ENCODE measurements at regions not wholly inside any gene's neighbourhood (a gene's known extent, or its start where the extent isn't known, plus 50 kb on each side); places are given as distances from the start of the nearest gene placed in this dataset.
A peak's percentile ranks its signal among the peaks of the same experiment; 100 is the strongest.

DNA sequence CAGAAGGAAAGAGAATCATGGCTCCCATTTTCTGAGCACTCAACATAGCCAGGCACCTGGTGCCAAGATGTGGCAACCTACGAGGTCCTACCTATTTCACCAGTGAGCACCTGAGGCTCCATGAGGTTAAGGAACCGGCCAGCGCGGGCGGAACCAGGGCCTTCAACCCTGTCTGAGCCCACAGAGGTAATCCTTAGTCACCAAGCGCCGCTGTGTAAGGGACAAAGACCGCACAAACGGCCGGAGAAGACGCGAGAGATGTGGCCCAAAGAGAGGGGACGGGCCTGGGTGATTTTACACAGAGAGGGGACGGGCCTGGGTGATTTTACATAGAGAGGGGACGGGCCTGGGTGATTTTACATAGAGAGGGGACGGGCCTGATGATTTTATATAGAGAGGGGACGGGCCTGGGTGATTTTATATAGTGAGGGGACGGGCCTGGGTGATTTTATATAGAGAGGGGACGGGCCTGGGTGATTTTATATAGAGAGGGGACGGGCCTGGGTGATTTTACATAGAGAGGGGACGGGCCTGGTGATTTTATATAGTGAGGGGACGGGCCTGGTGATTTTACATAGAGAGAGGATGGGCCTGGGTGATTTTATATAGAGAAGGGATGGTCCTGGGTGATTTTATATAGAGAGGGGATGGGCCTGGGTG lies 114.2 kb downstream of the SMIM20 start:
- ATAC-seq (replicated peaks): no peak

DNA sequence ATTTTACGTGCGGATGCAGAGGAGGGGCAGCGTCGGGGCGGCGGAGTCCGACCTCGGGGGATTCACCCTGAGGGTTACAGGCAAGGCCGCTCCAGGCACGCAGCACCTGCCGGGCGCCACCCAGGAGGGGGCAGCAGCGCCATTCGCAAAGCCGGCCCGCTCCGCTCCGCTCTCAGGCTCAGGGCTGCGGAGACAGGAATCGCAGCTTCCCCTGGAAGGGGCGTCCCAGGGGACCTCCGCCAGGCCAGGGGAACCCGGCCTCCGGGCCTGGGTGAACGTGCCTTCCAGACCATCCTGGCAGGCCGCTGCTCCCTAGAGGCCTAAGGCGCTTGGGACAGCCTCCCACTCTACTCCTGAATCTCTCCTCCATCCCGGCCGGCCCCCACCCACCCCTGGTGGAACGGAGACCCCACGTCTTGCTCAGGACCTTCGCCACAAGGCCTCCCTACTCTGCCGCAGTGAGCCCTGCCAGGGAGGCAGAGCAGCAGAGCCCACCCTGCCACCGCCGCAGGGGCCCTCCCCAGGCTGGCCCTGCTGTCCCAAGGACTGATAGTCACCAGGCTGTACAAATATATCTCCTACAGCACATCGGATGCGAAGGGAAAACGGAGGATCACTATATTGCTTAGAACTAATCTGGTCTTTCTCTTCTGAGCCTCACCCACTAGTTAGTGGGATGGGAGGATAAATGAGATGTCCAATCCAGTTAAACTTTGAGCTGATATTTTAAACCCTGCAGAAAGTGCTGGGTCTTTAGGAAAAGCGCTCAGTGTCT lies 115.0 kb downstream of the SMIM20 start:
- H3K36me3 Mint-ChIP-seq (ENCODE audit: low read depth): no peaks in the 10 kb centered on the region
- H3K4me1 Mint-ChIP-seq: peaks cover 15% of the 10 kb centered on the region
- H3K9me3 Mint-ChIP-seq: no peaks in the 10 kb centered on the region
- H3K27me3 Mint-ChIP-seq: peaks cover 13% of the 10 kb centered on the region
- H3K27ac Mint-ChIP-seq: peak overlapping the region; percentile 16
- H3K4me3 Mint-ChIP-seq: peak overlapping the region; percentile 11
- ATAC-seq (replicated peaks): peak; percentile 90

More for the DNA sequence above, 114.2 kb downstream of the SMIM20 start:
- Mint-ChIP-seq H3K36me3 (ENCODE audit: low read depth) (no peaks in the 10 kb centered on the region), H3K9me3 (no peaks in the 10 kb centered on the region), H3K27me3 (peaks cover 13% of the 10 kb centered on the region), H3K4me3 (peak overlapping the region; percentile 11), H3K27ac (peak overlapping the region; percentile 16), H3K4me1 (peaks cover 15% of the 10 kb centered on the region)

DNA sequence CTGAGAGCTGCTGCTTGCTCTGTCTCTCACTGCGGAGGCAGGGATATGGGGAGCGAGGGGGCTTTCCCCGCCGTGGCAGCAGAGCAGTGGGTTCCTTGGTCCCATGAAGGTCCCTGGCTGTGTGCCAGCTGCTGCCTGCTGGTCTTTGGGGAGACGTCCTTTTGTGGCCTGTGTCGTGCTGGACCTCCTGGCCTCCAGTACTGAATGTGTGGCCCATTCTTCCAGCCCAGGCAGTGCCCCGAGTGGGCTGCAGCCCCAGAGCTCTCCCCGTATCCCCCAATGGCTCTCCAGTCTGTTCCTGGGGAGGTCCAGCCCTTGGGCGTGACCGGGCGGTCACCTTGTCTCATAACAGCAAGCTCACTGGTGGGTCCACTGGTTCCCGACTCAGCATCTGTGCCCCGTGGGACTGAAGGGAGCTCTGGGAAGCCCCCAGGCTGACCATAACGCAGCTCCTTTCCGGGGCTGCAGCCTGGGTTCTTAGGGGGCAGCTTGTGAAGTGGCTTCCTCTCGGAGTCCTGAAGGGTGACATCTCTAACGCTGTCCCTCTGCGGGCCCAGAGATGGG lies 115.6 kb downstream of the SMIM20 start:
- Mint-ChIP-seq H3K4me3 (peak overlapping the region; percentile 28), H3K36me3 (ENCODE audit: low read depth) (no peaks in the 10 kb centered on the region), H3K9me3 (no peaks in the 10 kb centered on the region), H3K4me1 (peaks cover 15% of the 10 kb centered on the region), H3K27ac (no peak overlapping the region), H3K27me3 (peaks cover 13% of the 10 kb centered on the region)
- no peak for ATAC-seq (replicated peaks)

DNA sequence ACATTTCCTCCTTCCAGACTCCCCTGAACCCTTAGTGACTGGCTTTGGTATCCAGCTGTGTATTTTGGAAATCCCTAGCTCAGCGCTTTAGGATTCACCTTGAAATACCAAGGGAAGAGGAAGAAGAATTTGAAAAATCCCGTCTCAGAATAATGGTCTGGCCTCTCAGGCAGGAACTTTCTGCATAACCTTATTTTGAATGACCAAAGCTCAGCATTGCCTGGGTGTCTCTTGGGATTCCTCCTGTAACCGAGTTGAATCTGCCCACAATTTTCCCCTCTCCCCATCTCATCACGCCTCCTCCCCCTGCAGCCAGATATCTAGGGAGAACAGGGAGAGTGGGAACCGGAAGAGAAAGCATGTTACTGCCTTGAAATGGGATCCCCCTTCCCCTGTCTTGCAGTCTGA lies 116.2 kb downstream of the SMIM20 start:
- Mint-ChIP-seq H3K4me3 (peak overlapping the region; percentile 28), H3K27ac (peak overlapping the region; percentile 15)

DNA sequence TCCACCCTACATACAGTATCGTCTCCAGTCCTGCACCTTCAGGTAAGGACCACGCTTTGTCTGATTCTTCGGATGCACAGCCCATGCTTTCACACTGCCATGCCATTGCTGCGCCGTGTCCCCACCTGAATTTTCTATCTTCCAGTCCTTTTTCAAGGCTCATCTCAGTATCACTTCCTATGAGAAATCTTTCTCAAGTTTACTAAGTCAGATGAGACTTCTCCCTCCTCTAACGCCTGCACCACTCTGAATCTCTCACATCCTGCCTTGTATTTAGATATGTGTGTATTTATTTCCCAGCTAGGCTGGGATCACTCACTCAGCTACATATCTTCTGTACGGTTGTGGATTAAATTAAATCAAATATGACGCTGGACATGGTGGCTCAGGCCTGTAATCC lies 116.8 kb downstream of the SMIM20 start:
- peaks cover 20% of the 10 kb centered on the region for H3K4me1 Mint-ChIP-seq
- peak overlapping the region; percentile 15 for H3K27ac Mint-ChIP-seq
- H3K36me3 Mint-ChIP-seq (ENCODE audit: low read depth): no peaks in the 10 kb centered on the region
- H3K9me3 Mint-ChIP-seq: no peaks in the 10 kb centered on the region
- H3K27me3 Mint-ChIP-seq: peaks cover 11% of the 10 kb centered on the region
- peak; percentile 57 for ATAC-seq (replicated peaks)
- peak overlapping the region; percentile 28 for H3K4me3 Mint-ChIP-seq

More for the DNA sequence above, 116.2 kb downstream of the SMIM20 start:
- Mint-ChIP-seq H3K9me3 (no peaks in the 10 kb centered on the region), H3K36me3 (ENCODE audit: low read depth) (no peaks in the 10 kb centered on the region), H3K27me3 (peaks cover 11% of the 10 kb centered on the region), H3K4me1 (peaks cover 18% of the 10 kb centered on the region)
- no peak for ATAC-seq (replicated peaks)

DNA sequence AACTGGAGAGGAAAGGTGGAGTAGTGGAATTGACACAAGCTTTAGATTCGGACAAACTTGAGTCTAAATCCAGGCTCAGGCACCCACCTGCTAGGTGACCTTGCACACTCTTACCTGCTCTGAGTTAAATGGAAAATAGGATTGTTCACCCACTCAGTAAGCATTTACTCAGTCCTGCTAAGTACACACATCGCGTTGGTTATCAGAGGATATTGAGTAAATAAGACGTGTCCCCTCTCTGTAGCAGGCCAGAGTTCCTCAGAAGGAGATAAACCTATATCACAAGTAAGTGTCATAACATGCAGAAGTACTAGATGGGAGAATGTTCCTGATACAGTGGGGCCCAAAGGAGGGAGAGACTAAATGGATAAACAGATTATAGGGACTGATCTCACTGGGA lies 117.7 kb downstream of the SMIM20 start:
- Mint-ChIP-seq H3K27ac (no peak overlapping the region), H3K36me3 (ENCODE audit: low read depth) (no peaks in the 10 kb centered on the region), H3K27me3 (peaks cover 11% of the 10 kb centered on the region), H3K9me3 (no peaks in the 10 kb centered on the region), H3K4me3 (no peak overlapping the region), H3K4me1 (peaks cover 20% of the 10 kb centered on the region)
- no peak for ATAC-seq (replicated peaks)

DNA sequence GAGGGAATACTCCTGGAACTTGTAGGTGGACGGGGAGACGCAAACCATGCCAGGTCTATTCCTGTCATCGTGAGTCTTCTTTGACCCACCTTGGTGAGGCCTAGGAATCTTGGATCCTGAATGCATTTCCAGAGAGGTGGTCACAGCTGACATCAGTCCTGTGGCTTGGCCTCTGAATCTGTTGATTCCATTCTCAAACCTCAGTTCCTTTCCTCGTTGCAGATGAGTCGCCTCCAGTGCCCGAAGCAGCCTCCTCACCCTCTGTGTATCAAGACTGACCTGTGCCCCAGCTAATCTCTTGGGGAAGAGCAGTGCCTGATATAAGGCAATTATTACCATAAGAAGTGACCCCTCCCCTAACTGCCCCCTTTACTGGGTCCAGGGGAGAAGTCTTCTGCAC lies 118.1 kb downstream of the SMIM20 start:
- no peak overlapping the region for H3K27ac Mint-ChIP-seq
- no peak overlapping the region for H3K4me3 Mint-ChIP-seq
- peaks cover 7% of the 10 kb centered on the region for H3K27me3 Mint-ChIP-seq
- H3K36me3 Mint-ChIP-seq (ENCODE audit: low read depth): no peaks in the 10 kb centered on the region
- peaks cover 20% of the 10 kb centered on the region for H3K4me1 Mint-ChIP-seq
- no peaks in the 10 kb centered on the region for H3K9me3 Mint-ChIP-seq
- ATAC-seq (replicated peaks): no peak

DNA sequence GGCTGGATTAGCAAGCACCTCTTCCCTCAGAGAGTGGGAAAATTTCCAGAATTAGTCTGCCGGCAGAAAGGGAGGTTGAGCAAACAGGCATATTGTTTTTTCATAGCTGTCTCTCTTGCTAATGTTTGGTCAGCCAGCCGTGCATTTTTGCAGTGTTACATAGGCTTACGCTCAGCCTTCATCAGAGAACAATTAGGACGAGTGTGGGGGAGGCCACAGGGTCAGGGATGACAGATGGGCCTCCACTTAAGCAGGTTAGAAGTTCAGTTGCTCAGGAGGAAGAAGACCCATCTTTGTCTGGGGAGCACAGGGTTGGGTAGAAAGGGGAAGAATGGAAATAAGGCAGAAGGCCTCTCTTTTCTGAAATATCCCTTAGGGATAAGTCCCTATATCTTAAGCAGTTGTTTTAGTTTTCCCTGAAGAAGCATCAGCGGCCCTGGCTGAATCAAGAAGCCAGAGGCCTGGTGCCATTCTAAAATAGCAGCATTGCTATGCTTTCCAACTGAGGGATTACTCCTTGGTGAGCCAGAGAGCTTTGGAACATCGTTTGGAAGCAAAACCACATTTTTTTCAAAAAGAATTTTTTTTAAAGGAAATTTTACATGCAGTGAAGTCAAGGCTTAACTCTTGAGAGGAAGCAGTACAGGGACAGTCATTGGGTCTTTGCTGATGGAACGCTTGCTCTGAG lies 118.8 kb downstream of the SMIM20 start:
- Mint-ChIP-seq H3K9me3 (no peaks in the 10 kb centered on the region), H3K27ac (no peak overlapping the region), H3K4me3 (no peak overlapping the region), H3K4me1 (peaks cover 20% of the 10 kb centered on the region), H3K36me3 (ENCODE audit: low read depth) (no peaks in the 10 kb centered on the region), H3K27me3 (peaks cover 7% of the 10 kb centered on the region)
- ATAC-seq (replicated peaks): no peak

DNA sequence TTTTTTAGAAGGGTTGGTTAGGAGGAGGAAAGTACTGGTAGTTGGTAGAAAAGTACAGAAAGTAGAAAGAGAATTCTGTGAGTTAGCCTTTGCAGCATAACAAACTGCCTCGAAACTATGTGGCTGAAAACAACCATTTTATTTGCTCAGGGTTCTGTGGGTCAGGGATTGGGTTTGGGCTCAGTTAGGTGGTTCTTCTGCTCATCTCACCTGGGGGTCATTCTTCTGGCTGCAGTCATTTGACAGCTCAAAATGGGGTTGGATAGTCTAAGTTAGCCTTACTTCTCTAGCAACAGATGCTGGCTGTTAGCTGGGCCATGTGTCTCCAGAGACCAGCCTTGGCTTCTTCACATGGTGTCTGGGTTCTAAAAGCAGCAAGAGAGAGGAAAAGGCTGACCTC lies 119.4 kb downstream of the SMIM20 start:
- Mint-ChIP-seq H3K4me1 (peaks cover 20% of the 10 kb centered on the region), H3K36me3 (ENCODE audit: low read depth) (no peaks in the 10 kb centered on the region), H3K9me3 (no peaks in the 10 kb centered on the region), H3K4me3 (no peak overlapping the region), H3K27me3 (peaks cover 7% of the 10 kb centered on the region), H3K27ac (no peak overlapping the region)
- no peak for ATAC-seq (replicated peaks)

DNA sequence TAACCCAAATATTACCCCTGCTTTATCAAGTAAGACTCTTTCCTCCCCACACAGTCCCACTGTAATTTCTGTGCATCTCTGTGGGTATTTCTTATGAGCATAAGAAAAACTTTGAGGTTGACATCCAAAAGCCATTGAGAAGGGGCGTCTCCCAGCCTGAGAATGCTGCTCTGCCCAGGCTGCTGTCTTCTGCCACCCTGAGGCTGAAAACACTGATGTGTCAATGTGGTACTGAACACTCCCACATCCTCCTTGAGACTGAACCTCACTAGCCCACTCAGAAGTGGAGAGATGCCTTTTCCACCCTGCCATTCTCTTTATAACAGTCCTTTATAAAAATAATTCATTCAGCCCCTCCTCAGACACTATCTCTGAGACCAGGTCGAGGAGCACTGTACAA lies 120.8 kb downstream of the SMIM20 start:
- ATAC-seq (replicated peaks): peak; percentile 92

DNA sequence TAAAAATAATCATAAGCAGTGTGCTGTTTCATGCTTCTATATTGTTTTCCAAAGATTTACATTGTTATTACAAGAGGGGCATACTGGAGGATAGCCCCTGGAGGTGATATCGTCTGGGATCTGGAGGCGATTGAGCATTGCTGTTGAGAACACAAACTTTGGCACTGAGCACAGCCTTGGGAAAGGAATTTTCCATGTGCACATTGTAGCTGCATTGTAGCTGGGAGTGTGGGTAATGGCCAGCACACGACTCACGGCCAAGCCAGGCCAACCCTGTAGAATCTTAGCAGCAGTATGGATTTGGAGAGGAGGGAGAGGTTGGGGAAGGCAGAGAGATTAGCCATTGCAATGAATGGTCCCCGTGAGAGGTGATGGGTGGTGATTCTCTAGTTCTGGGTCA lies 121.9 kb downstream of the SMIM20 start:
- H3K4me3 Mint-ChIP-seq: no peak overlapping the region
- H3K27me3 Mint-ChIP-seq: peaks cover 2% of the 10 kb centered on the region
- peaks cover 11% of the 10 kb centered on the region for H3K4me1 Mint-ChIP-seq
- no peaks in the 10 kb centered on the region for H3K36me3 Mint-ChIP-seq (ENCODE audit: low read depth)
- no peaks in the 10 kb centered on the region for H3K9me3 Mint-ChIP-seq
- no peak overlapping the region for H3K27ac Mint-ChIP-seq
- ATAC-seq (replicated peaks): no peak

More for the DNA sequence above, 120.8 kb downstream of the SMIM20 start:
- no peak overlapping the region for H3K27ac Mint-ChIP-seq
- H3K9me3 Mint-ChIP-seq: no peaks in the 10 kb centered on the region
- H3K27me3 Mint-ChIP-seq: peaks cover 10% of the 10 kb centered on the region
- H3K4me3 Mint-ChIP-seq: peak overlapping the region; percentile 1
- H3K4me1 Mint-ChIP-seq: peaks cover 20% of the 10 kb centered on the region
- H3K36me3 Mint-ChIP-seq (ENCODE audit: low read depth): no peaks in the 10 kb centered on the region

DNA sequence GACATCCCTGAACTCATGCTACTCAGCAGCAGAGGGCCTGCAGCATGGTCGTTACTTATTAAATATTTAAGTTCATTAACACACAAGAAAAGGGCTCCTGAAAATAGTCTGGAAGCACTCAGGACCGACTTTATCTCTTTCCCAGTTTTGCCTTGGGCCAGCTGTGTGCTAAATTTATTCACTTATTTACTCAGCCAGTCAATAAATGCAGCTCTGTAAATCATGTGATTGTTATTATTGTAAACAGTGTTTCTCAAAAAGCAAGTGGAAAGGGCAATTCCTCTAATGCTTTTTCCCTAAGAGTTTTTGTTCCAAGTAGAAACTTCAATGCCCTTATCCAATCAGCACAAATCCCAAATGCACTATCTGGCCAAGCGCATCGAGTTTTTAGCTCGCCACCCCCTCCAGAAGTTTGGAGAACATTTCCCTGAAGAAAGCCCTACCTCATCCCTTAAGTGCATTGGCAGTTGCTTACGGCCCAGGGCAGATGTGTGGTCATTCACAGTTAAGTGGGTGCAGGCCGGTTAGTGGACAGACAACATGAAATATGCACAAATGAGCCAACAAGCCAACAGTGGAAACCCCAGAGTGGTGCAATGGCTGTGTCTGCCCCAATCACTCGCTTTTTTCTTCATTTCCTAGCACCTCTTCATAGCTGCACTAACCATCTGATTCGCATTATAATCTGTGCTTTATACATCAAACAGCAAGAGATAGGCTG lies 125.8 kb downstream of the SMIM20 start:
- Mint-ChIP-seq H3K4me1 (peaks cover 5% of the 10 kb centered on the region), H3K9me3 (no peaks in the 10 kb centered on the region), H3K27me3 (peaks cover 8% of the 10 kb centered on the region), H3K36me3 (ENCODE audit: low read depth) (no peaks in the 10 kb centered on the region), H3K4me3 (no peak overlapping the region), H3K27ac (no peak overlapping the region)
- no peak for ATAC-seq (replicated peaks)

DNA sequence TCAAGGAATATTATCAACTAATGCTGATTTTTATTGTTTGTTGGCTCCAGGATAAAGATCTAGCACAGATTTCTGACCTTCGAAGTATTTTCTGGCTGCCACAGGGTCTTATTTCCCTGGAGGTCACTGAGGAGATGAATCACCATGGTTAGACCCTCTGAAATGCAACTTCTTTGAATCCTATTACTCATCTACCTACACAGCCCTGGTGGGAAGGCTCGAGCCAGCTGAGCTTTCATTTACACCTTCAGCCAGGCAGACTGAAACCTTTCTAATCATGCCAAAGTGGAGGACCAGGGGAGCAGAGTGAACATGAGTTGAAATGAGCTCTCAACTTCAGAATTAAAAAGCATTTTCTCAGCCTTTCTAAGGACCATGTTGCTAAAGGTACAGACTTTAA lies 130.5 kb downstream of the SMIM20 start:
- no peak overlapping the region for H3K27ac Mint-ChIP-seq
- H3K4me1 Mint-ChIP-seq: no peaks in the 10 kb centered on the region
- H3K27me3 Mint-ChIP-seq: peaks cover 5% of the 10 kb centered on the region
- H3K9me3 Mint-ChIP-seq: no peaks in the 10 kb centered on the region
- no peak overlapping the region for H3K4me3 Mint-ChIP-seq
- H3K36me3 Mint-ChIP-seq (ENCODE audit: low read depth): no peaks in the 10 kb centered on the region
- peak; percentile 56 for ATAC-seq (replicated peaks)

DNA sequence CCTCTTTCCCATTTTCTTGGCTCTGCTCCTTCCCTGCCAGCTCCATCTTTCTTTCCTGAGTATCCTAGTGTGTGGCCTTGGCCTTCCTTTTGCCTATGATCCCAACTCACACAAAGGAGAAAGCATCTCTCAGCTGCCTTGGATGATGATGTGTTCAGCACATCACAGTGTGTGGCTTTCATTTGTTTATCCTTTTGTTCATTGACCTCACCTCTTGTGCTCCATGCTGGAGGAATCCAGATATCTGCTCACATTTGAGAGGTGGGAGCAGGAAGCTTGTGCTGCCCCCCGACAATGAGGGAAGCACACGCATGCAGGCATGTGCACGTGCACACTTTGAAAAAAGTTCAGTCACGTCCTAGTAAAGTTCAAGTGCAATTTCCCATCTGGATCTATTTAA lies 131.0 kb downstream of the SMIM20 start:
- Mint-ChIP-seq H3K4me1 (no peaks in the 10 kb centered on the region), H3K27me3 (peaks cover 5% of the 10 kb centered on the region)
- no peak for ATAC-seq (replicated peaks)

More for the DNA sequence above, 131.0 kb downstream of the SMIM20 start:
- no peaks in the 10 kb centered on the region for H3K36me3 Mint-ChIP-seq (ENCODE audit: low read depth)
- H3K27ac Mint-ChIP-seq: no peak overlapping the region
- no peak overlapping the region for H3K4me3 Mint-ChIP-seq
- H3K9me3 Mint-ChIP-seq: no peaks in the 10 kb centered on the region
